LNCAP (cell line): ENCODE measurements at regions not wholly inside any gene's neighbourhood (a gene's known extent, or its start where the extent isn't known, plus 50 kb on each side); places are given as distances from the start of the nearest gene placed in this dataset.

Experiments
- CTCF ChIP-seq: fragments of 450-650 bp; IDR thresholded peaks from 2 replicates; pipeline ENCODE4 v1.5.1; 2017; ENCODE audit warnings: mild to moderate bottlenecking

- no peak for TF ChIP-seq CTCF
Observed at GRCh38 chr3:176794406-176794805, 402.9 kb downstream of the TBL1XR1 start.

- TF ChIP-seq CTCF: no peak
Observed at GRCh38 chr3:176789947-176790346, 407.3 kb downstream of the TBL1XR1 start.

GRCh38 chr3:176789281-176789705 is 408.0 kb downstream of the TBL1XR1 start:
- no peak for TF ChIP-seq CTCF

GRCh38 chr3:176787506-176787905 is 409.8 kb downstream of the TBL1XR1 start:
- no peak for TF ChIP-seq CTCF

- TF ChIP-seq CTCF: no peak
Observed at GRCh38 chr3:176785171-176785570, 412.1 kb downstream of the TBL1XR1 start.

- no peak for TF ChIP-seq CTCF
Observed at GRCh38 chr3:176780766-176781165, 416.5 kb downstream of the TBL1XR1 start.

- no peak for TF ChIP-seq CTCF
Observed at GRCh38 chr3:176776622-176777175, 420.6 kb downstream of the TBL1XR1 start.
